Fibroblast of skin of right quadriceps (primary cell): ENCODE measurements at regions not wholly inside any gene's neighbourhood (a gene's known extent, or its start where the extent isn't known, plus 50 kb on each side); places are given as distances from the start of the nearest gene placed in this dataset.
A peak's percentile ranks its signal among the peaks of the same experiment; 100 is the strongest.

Source experiments
- DNase-seq: peaks from one replicate; pipeline ENCODE4 v3.0.0-alpha.2; 2013

DNA sequence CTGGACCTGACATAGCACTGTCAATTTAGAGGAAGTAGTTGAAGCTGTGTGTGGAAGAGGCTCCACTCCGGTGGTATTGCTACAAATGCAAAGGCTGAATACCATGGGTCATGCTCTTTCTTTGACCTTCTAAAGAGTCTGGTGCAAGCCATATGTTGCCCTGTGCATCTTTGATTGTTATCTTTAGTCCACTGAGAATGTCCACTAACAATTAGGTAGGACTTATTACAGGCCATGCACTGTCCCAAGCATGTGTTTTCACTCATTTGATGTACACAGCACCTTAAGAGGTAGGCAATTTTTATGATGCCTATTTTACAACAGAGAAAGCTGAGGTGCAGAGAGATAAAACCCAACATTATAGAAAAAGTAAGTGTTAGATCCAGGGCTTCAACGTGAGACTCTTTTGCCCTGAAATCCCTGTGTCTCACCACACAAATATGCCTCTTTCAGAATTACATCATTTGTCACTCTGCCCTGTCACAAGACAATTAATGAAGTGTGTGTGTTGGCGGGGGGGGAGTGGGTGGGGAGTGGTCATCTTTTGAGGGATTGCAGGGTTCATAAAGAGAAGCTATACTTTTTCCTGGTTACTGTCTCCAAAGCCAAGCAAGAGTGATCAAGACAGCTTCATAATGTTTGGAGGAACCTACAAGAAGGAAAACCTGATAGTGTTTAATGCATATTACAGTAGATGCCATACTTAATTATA, 637.6 kb upstream of the IGFBP3 start:
- peak; percentile 79 for DNase-seq

DNA sequence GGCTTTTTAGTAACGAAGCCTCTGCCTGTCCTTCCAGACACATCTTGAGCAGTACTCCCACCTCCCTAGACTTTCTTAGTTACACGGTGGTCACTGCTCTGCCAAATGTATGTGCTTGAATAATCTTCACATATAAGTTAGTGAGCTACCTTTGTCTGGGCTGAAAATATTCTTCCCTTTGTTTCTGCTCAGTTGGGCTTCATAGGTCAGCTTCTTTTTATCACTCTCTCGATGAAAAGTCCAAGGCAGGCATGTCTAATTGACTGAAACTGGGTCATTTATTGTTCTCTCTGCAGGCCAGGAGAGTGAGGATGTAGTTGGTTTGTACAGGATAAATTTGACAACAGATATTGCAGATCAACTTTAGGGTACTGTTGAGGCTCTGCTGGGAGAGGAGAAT, 636.7 kb upstream of the IGFBP3 start:
- DNase-seq = no peak

DNA sequence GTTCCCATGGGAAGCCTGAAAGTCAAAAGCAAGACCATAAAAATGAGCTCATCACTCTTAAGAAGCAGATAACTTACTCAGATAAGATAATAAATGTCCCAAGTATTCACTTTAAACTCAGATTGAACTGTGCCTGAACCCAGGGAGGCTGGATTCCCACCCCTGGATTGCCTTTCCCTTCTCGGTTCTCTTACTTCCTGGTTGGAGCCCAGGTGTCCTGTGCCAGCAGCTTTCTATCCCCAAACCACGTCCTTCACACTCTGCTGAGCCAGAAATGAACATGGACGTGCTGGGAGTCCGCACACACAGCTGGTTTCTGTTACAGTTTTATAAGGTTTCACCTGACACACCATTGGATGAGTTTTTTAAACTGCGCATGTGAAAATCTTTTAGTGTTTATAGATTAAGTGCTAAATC, 636.2 kb upstream of the IGFBP3 start:
- DNase-seq = peak; percentile 17

DNA sequence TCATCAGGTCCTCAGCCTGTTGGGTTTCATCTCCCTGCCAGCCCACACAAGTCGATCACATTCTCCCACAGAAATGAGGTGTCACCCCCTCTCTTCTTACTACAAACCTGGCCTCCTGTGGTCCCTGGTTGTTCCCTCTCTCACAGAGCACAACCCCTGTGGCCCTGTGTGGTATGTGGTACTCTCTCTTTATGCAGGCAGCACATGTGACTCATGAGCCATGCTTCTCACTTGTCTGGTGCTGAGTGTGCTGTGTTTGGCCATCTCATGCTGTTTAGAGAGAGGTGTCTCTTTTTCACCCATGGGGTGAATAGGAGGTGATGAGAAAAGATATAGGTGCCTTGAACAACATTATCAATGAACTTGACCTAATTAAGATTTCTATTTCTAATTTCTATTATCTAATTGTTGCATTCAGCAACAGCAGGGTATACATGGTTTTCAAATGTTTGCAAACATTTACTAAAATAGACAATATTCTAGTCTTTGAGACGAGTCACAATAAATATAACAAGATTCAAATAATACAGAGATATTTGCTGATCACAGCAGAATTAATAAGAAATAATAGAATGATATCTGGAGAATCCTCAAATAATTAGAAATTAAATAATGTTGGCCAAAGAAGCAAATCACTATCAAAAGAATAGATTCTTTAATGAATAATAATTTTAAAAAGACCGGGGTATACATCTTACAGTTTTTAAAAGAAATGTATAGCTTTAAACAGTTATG, 633.8 kb upstream of the IGFBP3 start:
- peak; percentile 66 for DNase-seq

DNA sequence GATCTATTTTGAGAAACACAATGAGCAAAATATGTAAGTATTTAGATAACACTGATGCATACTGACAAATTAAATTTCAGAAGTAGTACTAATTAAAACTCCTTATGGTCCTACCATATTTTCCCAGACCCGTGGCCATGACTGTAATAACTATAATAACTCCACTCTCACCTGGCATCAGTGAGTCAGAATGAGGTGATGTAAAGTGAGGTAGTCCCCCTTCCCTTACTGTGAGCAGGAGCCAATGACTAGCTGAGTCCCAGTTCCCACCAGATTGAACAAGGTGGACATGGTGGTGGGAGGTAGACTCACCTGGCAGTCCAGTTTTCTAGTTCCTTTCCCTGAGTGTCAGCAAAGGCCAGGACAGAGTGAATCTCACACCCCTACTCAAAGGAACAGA, 630.5 kb upstream of the IGFBP3 start:
- no peak for DNase-seq

DNA sequence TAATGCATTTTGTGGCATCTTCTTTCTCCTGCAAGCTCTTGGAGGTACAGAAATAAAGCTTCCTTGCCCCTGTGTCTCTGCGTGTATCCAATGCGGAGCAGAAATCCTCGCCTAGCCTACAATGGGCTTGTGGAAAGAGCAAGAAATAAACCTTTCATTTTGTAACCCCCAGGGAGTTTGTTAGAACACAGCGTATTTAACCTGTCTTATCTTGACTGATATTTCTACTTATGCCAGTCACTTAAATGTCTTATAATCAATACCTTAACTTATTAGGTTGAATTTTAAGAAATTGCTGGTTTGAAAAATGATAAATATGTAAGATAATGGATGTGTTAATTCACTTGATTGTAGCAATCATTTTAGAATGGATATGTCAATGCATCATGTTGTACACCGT, 629.8 kb upstream of the IGFBP3 start:
- DNase-seq = no peak

DNA sequence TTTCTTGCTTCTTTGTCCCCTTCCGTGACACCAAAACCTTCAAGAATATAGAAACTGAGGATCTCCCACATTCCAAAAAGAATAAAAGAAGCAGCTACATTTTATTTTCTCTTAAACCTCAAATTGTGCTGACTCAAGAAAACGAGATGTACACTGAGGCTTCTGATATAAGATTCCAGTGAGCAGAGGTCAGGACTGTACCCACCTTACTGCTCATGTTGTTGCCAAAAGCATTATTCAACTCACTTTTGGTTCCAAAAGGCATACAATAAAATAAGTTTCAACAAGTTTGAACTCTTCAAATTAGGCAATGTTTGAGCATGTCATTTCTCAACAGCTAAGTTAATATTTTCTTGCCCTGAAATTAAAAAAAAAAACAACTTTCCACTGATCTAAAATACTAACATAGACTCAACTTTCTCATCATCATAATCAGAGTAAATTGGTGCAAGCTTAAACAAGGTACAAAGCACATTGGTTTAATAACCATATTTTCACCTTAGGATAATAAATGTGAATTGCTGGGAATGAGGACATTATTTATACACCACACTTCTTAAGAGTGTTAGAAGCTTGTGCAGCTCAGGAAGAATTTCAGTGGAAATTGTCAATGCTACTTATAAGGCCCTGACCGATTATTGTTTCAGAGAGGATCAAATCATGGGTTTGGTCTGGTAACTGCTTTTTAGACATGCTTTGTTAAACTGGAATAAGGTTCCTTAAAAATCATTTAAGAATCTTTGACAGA, 629.0 kb upstream of the IGFBP3 start:
- DNase-seq = no peak

DNA sequence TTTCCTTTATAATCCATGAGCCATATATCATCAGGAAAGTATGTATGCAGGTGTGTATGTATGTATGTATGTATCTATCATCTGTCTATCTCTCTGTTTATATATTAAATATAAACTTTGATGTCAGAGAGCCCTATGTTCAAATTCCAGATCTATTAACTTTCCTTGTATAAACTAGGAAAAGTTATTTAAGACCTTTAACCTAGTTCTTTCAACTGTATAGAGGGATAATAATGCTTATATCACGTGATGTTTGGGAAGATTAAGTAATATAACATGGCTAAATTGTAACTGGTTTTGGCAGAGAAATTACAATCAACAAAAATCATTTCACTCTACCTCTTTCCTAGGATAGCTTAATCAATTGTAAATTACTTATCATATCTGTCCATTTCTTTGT, 628.3 kb upstream of the IGFBP3 start:
- no peak for DNase-seq

DNA sequence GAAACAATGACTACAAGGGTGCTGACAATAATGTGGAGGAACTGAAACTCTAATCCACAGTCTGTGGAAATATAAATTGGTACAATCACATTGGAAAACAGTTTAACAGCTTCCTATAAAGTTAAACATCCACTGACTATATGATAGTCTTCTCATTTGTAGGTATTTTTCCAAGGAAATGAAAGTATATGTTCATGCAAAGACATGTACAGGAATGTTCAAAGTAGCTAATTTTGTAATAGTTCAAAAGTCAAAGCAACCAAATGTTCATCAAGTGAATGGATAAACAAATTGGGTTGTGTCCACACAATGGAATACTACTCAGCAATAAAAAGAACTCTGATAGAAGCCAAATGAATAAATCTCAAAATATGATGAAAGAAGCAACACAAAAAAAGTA, 626.0 kb upstream of the IGFBP3 start:
- no peak for DNase-seq

DNA sequence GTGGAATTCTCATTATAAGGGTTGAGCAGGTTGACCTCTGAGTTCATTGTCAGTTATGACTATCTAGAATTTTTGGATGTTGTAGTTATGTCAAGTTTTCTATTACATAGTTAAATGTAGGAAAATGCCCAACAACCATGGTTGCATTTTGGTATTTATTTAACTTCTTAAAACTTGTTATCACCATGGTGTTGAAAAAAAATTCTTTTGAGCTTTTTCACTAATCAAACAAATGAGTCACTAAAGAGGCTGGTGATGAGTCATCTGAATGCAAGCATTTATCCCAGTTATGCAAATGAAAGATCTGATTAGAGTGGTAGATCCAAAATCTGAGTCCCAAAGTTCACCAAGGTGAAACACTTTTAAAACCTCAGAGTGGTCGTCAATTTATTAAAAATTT, 624.7 kb upstream of the IGFBP3 start:
- peak; percentile 90 for DNase-seq

DNA sequence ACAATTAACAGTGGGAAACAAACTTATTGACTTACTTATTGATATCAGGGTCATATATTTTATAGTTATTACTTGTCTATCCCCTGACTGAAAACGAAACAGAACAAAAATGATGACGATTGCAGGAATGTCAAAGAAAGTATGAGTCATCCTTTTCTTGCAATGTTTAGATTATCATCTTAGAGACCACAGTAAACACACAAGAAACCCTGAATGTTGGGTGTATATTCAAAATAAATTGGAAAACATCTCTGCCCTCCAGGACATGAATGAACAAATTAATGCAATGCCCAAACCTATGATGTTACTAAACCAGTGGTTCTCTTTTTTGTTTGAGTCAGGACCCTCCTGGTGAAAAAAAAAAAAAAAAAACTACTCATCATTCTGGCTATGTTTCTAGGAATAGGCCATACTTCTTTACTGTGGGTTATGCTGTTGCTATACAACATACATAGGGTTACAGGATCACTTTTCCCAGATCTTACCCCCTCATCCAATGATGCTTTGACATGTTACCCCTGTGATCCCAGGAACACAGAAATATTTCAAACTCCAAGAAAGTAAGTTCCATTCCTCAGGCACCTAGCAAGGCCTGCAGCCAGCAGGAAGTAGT, 623.4 kb upstream of the IGFBP3 start:
- DNase-seq = peak; percentile 83

DNA sequence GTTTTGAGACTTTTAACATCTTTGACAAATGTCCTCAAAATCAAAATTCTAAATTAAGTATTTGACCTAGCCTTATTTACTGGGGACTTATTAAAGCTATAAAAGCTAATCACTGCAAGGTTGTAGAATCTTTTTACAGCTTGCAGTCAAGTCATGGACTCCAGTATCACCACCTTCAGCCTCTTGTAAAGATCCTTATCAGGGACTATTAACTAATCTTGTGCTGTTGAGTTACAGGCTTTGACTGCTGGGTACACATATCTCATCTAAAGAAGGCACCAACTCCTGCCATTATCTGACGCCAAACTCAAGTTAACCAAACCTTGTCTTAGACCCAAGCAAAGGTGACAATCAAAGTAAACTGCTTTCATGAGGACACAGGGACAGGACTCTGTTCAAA, 621.0 kb upstream of the IGFBP3 start:
- DNase-seq = no peak

DNA sequence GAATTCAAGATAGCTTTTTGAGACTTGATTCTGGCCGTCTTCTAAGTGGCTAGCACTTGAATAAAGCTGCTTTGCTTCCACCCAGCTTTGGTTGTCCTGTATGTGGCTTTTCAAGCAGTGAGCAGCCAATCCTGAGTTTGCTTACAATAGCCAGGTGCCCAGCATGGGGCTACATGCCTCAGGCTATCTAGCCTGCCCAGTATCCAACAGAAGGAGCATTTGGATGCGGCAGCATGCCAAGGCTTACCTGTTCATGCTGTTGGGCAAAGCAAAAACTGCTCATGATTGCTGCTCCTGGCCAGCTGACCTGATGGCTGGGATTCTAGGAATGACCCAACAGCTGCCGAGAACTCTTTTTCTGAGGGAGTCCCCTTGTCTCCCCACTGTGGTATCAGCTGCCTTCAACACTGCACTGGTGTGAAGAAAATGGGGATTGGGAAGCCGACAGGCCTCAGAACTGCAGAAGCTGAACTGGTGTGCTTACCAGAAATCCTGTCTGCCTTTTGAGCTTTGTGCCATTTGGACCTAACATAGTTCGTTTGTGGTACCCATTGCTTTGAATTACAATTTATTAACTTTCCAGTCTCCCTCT, 618.9 kb upstream of the IGFBP3 start:
- no peak for DNase-seq

DNA sequence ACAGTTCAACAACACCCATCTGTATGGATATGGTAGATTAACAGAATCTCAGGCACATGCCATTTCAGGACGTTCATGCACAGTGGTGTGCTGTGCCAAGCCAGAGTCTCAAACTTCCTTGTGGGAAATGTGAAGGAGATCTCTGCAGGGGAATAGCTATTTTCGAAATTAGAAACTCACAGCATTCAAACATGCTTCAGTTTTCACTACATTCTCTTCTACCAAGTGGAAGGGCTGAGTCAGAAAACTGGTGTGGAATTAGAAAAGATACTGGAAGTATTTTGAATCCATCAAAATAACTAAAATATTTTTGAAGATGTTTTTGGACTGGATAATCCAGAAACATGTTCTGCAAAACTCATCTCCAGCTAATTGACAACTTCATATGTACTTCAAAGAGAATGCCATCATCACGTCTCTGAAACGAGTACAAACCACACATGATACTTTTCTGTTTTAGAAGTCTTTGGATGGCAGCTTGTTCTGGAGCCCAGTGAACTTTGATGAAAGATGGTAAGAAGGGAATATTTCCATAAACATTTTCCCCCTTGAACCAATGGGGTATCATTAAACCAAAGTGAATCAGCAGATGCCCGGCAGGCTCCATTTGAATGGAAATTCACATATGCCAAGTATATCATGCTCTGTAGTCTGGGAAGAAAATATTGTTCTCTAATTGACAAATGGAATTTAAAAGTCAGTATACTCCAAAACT, 616.3 kb upstream of the IGFBP3 start:
- peak; percentile 46 for DNase-seq

DNA sequence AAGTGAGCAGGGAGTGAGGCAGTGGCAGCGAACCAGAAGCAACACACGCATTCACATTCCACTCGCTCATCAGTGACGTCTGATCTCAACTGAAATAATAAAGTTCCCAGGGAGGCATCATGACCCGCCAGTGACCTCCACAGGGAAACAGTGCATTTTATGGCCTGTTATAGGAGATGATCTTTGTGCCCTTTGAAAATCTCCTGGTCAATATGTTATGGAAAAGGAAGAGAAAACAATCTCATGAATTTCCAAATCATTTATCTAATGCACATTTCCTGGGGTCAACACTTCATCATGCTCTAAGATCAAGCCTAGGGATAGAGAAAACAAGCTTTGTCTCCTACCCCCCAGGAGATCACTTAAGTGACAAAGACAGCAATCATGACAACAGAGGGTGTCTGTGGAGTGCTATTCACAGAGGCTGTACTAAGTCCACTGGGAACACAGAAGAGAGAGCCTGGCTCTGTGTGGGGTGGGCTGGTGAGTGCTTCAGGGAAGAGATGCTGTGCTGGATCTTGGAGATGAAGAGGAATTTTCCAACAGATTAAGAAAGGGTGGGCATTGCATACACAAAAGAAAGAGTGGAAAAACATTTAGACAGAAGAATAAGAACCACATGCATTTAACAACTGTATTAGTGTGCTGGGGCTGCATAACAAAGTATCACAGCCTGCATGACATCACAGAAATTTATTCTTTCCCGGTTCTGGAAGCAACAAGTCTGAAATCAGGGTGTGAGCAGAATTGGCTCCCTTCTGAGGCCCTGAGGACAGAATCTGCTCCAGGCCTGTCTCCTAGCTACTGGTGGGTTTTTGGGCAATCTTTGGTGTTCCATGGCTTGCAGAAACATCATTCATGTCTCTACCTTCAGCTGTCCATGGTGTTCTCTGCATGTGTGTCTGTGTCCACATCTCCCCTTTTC, 613.9 kb upstream of the IGFBP3 start:
- DNase-seq = peak; percentile 77

DNA sequence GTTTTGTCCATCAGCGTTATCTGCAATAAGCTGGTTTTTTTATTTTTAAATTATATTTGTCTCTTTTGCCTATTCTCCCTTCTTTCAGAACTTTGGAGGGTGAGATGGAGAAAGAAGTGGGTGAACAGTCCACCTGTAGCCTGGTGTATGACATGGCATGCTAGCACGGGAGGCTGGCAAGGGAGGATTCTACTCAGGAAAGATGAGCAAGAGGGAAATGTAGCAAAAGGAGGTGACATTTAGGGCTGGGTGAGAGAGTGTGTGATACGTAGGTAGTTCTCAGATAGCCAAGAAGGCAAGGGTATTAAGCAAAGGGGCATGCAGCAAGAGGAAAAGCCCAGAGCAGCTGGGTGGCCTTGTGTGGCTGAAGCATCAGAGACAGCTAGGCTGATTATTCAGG, 612.9 kb upstream of the IGFBP3 start:
- DNase-seq = no peak

DNA sequence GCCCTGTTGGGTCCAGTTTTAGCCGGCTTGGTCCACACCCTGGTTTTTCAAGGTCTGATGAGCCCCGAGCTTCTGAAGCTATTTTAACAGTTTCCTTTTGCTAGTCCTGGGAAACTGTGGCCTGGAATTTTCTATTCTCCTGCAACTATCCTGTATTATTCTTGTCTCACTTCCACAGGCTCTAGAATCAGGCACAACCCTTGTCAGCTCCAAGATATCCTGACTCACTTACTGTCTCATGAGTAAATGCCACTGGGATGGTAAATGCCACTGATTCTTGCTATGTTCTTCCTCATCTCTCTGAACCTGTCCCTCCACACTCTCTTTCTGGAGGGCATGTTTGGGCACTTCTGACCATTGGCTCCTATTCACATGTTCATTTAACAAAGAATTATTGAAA, 611.5 kb upstream of the IGFBP3 start:
- DNase-seq = no peak

DNA sequence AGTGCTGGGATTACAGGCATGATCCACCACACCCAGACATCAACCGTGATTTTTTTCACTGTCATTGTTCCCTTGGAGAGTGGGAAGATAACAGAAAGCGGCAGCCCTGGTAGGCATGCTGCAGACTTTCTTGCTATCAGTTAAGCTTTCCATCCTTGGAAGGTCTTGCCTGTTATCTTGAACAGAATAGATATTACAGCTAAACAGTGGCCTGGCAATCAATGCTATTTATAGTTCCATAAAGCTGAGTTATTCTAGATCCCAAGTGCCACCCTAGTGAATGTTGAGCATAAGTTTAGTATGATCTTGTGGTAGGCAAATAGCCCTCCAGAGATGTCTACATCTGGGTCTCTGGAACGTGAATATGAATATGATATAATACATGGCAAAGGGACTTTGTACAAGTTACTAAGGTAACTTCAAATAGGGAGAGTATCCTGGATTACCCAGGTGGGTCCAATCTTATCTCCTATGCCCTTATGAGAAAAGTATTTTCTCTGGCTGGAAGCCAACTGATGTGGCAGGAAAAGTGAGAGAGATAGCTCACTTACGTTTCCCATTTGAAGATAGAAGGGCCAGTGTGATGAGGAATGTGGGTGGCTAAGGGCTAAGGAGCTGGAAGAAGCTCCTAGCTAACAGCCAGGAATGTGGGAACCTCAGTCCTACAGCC, 609.1 kb upstream of the IGFBP3 start:
- DNase-seq = no peak

DNA sequence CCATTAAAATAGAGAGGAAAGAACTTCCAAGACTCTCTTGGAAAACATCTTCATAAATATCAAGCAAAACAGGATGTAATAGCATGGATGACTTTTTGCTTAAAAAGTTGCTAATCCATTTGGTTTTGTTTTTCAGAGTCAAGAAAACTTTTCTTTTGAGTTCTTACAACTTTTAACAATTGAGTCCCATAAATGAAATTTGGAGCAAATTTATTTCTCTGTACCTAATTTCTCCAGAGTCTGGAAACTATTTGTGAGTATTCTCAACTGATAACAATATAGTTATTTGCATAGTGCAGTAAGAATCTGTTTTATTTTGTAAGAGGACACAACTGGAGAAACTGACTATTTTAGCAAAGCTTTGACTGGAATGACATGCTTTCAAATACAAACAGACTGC, 606.3 kb upstream of the IGFBP3 start:
- DNase-seq = no peak

DNA sequence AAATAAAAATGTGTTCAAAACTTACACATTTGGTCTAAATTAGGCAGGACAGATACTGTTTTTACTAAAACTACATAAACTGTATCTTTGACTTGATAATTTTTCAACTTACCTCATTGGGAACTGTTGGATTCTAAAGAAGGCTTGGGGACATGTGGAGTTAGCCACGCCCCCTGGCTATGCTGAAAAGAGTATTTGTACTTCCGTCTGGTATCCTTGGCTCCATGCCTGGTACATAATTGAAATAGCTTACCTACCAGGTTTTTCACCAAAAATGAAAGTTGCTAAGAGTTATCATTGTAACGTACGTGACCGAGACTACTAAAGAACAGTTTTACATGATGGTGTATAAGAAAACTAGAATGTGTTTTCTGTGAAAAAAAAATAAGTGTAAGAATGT, 604.8 kb upstream of the IGFBP3 start:
- DNase-seq = no peak

DNA sequence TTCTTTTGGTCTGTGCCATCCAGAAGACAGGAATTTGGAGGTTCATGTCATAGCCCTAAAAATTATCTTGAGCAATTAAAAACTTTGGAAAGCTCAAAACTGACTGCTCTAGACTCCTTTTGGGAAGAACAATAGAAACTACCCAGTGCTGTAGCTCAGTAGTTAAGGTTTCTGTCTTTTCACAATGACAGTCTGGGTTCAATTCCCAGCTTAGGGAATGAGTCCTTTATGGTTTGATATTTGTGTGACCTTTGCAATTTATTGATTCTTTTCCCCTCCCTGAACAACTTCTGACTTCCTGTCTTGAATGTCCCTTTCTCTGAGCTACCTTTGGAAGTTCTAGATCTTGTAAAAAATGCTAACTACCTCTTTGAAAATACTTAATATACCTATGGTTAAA, 603.3 kb upstream of the IGFBP3 start:
- no peak for DNase-seq
